ENCODE measurements at regions not wholly inside any gene's neighbourhood (a gene's known extent, or its start where the extent isn't known, plus 50 kb on each side); places are given as distances from the start of the nearest gene placed in this dataset.

DNA sequence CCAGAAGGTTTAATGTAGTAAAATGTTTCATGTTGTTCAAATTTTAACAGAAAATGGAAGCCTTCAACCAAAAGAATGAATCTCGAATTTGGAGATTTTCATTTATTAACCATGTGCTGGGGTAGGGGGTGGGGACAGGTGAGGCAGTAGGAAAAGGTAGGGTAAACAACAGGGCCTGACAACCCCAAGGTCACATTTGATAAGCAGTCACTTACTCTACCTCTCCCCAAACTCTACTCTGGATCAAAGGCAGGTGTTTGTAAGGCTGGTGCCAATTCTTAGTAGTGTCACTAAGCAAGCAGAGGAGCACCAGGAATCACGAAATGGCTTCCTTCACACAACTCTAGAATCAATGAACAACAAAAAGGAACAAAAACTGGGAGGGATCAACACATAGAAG is 138.0 kb downstream of the ZFAND4 start:
- TF ChIP-seq, protein P1, sequence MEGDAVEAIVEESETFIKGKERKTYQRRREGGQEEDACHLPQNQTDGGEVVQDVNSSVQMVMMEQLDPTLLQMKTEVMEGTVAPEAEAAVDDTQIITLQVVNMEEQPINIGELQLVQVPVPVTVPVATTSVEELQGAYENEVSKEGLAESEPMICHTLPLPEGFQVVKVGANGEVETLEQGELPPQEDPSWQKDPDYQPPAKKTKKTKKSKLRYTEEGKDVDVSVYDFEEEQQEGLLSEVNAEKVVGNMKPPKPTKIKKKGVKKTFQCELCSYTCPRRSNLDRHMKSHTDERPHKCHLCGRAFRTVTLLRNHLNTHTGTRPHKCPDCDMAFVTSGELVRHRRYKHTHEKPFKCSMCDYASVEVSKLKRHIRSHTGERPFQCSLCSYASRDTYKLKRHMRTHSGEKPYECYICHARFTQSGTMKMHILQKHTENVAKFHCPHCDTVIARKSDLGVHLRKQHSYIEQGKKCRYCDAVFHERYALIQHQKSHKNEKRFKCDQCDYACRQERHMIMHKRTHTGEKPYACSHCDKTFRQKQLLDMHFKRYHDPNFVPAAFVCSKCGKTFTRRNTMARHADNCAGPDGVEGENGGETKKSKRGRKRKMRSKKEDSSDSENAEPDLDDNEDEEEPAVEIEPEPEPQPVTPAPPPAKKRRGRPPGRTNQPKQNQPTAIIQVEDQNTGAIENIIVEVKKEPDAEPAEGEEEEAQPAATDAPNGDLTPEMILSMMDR (IDR thresholded peaks at IDR 0.05; ENCODE audit: low read depth, low read length, missing input control): no peak
- TF ChIP-seq, protein P2, sequence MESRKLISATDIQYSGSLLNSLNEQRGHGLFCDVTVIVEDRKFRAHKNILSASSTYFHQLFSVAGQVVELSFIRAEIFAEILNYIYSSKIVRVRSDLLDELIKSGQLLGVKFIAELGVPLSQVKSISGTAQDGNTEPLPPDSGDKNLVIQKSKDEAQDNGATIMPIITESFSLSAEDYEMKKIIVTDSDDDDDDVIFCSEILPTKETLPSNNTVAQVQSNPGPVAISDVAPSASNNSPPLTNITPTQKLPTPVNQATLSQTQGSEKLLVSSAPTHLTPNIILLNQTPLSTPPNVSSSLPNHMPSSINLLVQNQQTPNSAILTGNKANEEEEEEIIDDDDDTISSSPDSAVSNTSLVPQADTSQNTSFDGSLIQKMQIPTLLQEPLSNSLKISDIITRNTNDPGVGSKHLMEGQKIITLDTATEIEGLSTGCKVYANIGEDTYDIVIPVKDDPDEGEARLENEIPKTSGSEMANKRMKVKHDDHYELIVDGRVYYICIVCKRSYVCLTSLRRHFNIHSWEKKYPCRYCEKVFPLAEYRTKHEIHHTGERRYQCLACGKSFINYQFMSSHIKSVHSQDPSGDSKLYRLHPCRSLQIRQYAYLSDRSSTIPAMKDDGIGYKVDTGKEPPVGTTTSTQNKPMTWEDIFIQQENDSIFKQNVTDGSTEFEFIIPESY (IDR thresholded peaks at IDR 0.05): no peak
- TF ChIP-seq, protein P3, sequence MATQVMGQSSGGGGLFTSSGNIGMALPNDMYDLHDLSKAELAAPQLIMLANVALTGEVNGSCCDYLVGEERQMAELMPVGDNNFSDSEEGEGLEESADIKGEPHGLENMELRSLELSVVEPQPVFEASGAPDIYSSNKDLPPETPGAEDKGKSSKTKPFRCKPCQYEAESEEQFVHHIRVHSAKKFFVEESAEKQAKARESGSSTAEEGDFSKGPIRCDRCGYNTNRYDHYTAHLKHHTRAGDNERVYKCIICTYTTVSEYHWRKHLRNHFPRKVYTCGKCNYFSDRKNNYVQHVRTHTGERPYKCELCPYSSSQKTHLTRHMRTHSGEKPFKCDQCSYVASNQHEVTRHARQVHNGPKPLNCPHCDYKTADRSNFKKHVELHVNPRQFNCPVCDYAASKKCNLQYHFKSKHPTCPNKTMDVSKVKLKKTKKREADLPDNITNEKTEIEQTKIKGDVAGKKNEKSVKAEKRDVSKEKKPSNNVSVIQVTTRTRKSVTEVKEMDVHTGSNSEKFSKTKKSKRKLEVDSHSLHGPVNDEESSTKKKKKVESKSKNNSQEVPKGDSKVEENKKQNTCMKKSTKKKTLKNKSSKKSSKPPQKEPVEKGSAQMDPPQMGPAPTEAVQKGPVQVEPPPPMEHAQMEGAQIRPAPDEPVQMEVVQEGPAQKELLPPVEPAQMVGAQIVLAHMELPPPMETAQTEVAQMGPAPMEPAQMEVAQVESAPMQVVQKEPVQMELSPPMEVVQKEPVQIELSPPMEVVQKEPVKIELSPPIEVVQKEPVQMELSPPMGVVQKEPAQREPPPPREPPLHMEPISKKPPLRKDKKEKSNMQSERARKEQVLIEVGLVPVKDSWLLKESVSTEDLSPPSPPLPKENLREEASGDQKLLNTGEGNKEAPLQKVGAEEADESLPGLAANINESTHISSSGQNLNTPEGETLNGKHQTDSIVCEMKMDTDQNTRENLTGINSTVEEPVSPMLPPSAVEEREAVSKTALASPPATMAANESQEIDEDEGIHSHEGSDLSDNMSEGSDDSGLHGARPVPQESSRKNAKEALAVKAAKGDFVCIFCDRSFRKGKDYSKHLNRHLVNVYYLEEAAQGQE (IDR thresholded peaks at IDR 0.05): no peak
- TF ChIP-seq, protein P4, sequence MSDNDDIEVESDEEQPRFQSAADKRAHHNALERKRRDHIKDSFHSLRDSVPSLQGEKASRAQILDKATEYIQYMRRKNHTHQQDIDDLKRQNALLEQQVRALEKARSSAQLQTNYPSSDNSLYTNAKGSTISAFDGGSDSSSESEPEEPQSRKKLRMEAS (IDR thresholded peaks at IDR 0.05): no peak
- TF ChIP-seq SP1 (IDR thresholded peaks at IDR 0.05): no peak

All from liver (tissue), 3 donors.